Peyer's patch (tissue), 4 donors: ENCODE measurements at regions not wholly inside any gene's neighbourhood (a gene's known extent, or its start where the extent isn't known, plus 50 kb on each side); places are given as distances from the start of the nearest gene placed in this dataset.

ENCODE experiments used
- CTCF ChIP-seq, 6 experiments: fragments of 450-650 bp in 4 of 6; fragments of 200-600 bp in 2 of 6; sonication (generic) in 1 of 6; IDR thresholded peaks; one replicate each; pipeline ENCODE4 v1.5.1; 2017 to 2019; ENCODE audit warnings: antibody characterized with exemption in 6 of 6, mild to moderate bottlenecking in 3 of 6, moderate library complexity in 1 of 6
- POLR2A ChIP-seq, 2 donors: fragments of 450-650 bp; IDR thresholded peaks; one replicate each; pipeline ENCODE4 v1.5.1; 2017; ENCODE audit warnings: antibody characterized with exemption in 2 of 2, mild to moderate bottlenecking in 2 of 2, moderate library complexity in 2 of 2

- TF ChIP-seq CTCF (IDR thresholded peaks at IDR 0.05) (peak in 5 of 6 experiments; percentile 12 to 61 (median 57)), POLR2A (IDR thresholded peaks at IDR 0.05) (no peak)
Measured at GRCh38 chr5:15105799-15106393, 234.3 kb upstream of the ANKH start.
